ENCODE measurements at regions not wholly inside any gene's neighbourhood (a gene's known extent, or its start where the extent isn't known, plus 50 kb on each side); places are given as distances from the start of the nearest gene placed in this dataset.

GRCh38 chr10:113226399-113226798 is 276.4 kb downstream of the TCF7L2 start:
- no peaks in the 10 kb centered on the region for H3K27me3 ChIP-seq
- TF ChIP-seq EP300 (IDR thresholded peaks at IDR 0.05) (no peak), CTCF (IDR thresholded peaks at IDR 0.05) (no peak), POLR2A (IDR thresholded peaks at IDR 0.05) (no peak)
- no peak overlapping the region for H3K4me3 ChIP-seq
- DNase-seq (ENCODE audit: low spot score in 2 of 2): no peak
- no peaks in the 10 kb centered on the region for H3K9me3 ChIP-seq
- H3K4me1 ChIP-seq: peaks cover 0 to 11% (median 0%) of the 10 kb centered on the region in 4 donors
- 57 to 71% methylated on average over 8 of the region's 8 CpGs for WGBS, 2 donors
- H3K27ac ChIP-seq: peak overlapping the region in 1 of 4 donors; percentile 10
- H3K36me3 ChIP-seq: no peaks in the 10 kb centered on the region

- Histone ChIP-seq H3K27ac (peak overlapping the region in 1 of 4 donors; percentile 10), H3K4me1 (peaks cover 0 to 11% (median 0%) of the 10 kb centered on the region in 4 donors), H3K27me3 (no peaks in the 10 kb centered on the region), H3K36me3 (no peaks in the 10 kb centered on the region), H3K9me3 (no peaks in the 10 kb centered on the region), H3K4me3 (no peak overlapping the region)
- DNase-seq (ENCODE audit: low spot score in 2 of 2): no peak
- TF ChIP-seq POLR2A (IDR thresholded peaks at IDR 0.05) (no peak), EP300 (IDR thresholded peaks at IDR 0.05) (no peak), CTCF (IDR thresholded peaks at IDR 0.05) (no peak)
- 64 to 70% methylated on average over 8 of the region's 8 CpGs for WGBS, 2 donors
Observed at GRCh38 chr10:113226831-113227445, 276.9 kb downstream of the TCF7L2 start.

GRCh38 chr10:113228530-113228929 is 278.5 kb downstream of the TCF7L2 start:
- H3K27me3 ChIP-seq: no peaks in the 10 kb centered on the region
- H3K27ac ChIP-seq: no peak overlapping the region
- H3K4me3 ChIP-seq: no peak overlapping the region
- no peak for DNase-seq (ENCODE audit: low spot score in 2 of 2)
- peaks cover 0 to 11% (median 0%) of the 10 kb centered on the region in 4 donors for H3K4me1 ChIP-seq
- whole genome bisulfite sequencing, 2 donors: 54 to 57% methylated on average over 7 of the region's 7 CpGs
- no peaks in the 10 kb centered on the region for H3K9me3 ChIP-seq
- no peaks in the 10 kb centered on the region for H3K36me3 ChIP-seq
- no peak for TF ChIP-seq POLR2A (IDR thresholded peaks at IDR 0.05)
- TF ChIP-seq EP300 (IDR thresholded peaks at IDR 0.05): no peak
- no peak for TF ChIP-seq CTCF (IDR thresholded peaks at IDR 0.05)

GRCh38 chr10:113230011-113230610 is 280.1 kb downstream of the TCF7L2 start:
- Histone ChIP-seq H3K4me3 (no peak overlapping the region), H3K9me3 (no peaks in the 10 kb centered on the region), H3K27me3 (no peaks in the 10 kb centered on the region), H3K4me1 (peaks cover 0 to 11% (median 0%) of the 10 kb centered on the region in 4 donors), H3K36me3 (no peaks in the 10 kb centered on the region), H3K27ac (peak overlapping the region in 1 of 4 donors; percentile 7)
- TF ChIP-seq EP300 (IDR thresholded peaks at IDR 0.05): peak in 1 of 2 donors; percentile 19
- TF ChIP-seq CTCF (IDR thresholded peaks at IDR 0.05): no peak
- TF ChIP-seq POLR2A (IDR thresholded peaks at IDR 0.05): no peak
- no peak for DNase-seq (ENCODE audit: low spot score in 2 of 2)
- 55 to 61% methylated on average over 6 of the region's 6 CpGs for WGBS, 2 donors

GRCh38 chr10:113232928-113233511 is 283.0 kb downstream of the TCF7L2 start:
- no peak overlapping the region for H3K27ac ChIP-seq
- TF ChIP-seq CTCF (IDR thresholded peaks at IDR 0.05) (no peak), POLR2A (IDR thresholded peaks at IDR 0.05) (no peak), EP300 (IDR thresholded peaks at IDR 0.05) (no peak)
- H3K4me1 ChIP-seq: peaks cover 0 to 6% (median 0%) of the 10 kb centered on the region in 4 donors
- no peaks in the 10 kb centered on the region for H3K36me3 ChIP-seq
- 89 to 92% methylated on average over 5 of the region's 5 CpGs for WGBS, 2 donors
- no peaks in the 10 kb centered on the region for H3K27me3 ChIP-seq
- H3K4me3 ChIP-seq: no peak overlapping the region
- H3K9me3 ChIP-seq: no peaks in the 10 kb centered on the region
- DNase-seq (ENCODE audit: low spot score in 2 of 2): no peak

Data from tibial nerve (tissue), 4 donors.